ENCODE measurements at regions not wholly inside any gene's neighbourhood (a gene's known extent, or its start where the extent isn't known, plus 50 kb on each side); places are given as distances from the start of the nearest gene placed in this dataset.

DNA sequence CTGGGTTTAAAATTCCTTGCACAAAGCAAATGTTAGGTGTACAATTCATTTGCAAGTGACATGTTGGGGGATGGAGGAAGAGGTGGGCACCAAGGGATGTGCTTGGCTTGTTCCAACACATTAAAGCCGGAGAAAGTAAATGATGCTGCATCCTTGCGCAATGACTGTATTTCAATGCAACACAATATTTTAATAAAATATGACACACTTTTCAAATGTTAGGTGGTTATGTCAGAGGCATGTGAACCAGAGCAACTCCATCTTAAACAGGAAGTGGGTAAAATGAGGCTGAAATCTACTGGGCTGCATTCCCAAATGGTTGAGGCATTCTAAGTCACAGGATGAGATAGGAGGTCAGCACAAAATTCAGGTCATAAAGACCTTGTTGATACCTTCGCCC, 53.6 kb upstream of the ARHGAP5 start:
- no peak overlapping the region for H3K4me3 ChIP-seq (ENCODE audit: low read depth, low read length)
- TF ChIP-seq CTCF (IDR thresholded peaks at IDR 0.05; ENCODE audit: borderline replicate concordance, insufficient read depth, low read depth, low read length): no peak

GRCh38 chr14:32027255-32027939, 49.7 kb upstream of the ARHGAP5 start:
- H3K4me3 ChIP-seq (ENCODE audit: low read depth, low read length): no peak overlapping the region
- no peak for TF ChIP-seq CTCF (IDR thresholded peaks at IDR 0.05; ENCODE audit: borderline replicate concordance, insufficient read depth, low read depth, low read length)

Measured in GM12875 (cell line).